GM06990 (cell line): ENCODE measurements at regions not wholly inside any gene's neighbourhood (a gene's known extent, or its start where the extent isn't known, plus 50 kb on each side); places are given as distances from the start of the nearest gene placed in this dataset.

Experiments
- DNase-seq: peaks from one replicate; pipeline ENCODE4 v3.0.0-alpha.2; 2011; ENCODE audit not compliant: insufficient read length; ENCODE audit errors: extremely low read depth
- H3K27me3 ChIP-seq: replicated peaks from 2 replicates; pipeline ENCODE4 v1.6.0; 2011; ENCODE audit warnings: low read length; ENCODE audit not compliant: control insufficient read depth, insufficient read depth
- H3K36me3 ChIP-seq: 2 replicates; pipeline ENCODE4 v1.5.1; 2011; ENCODE audit warnings: low read length; ENCODE audit not compliant: control insufficient read depth, insufficient read depth
- H3K4me3 ChIP-seq: replicated peaks from 2 replicates; pipeline ENCODE4 v1.5.1; 2011; ENCODE audit warnings: low read depth, mild to moderate bottlenecking, control low read depth, low read length
- CTCF ChIP-seq: IDR thresholded peaks from 2 replicates; pipeline ENCODE4 v1.5.1; 2011; ENCODE audit warnings: low read length, control low read depth, mild to moderate bottlenecking, inconsistent platforms; ENCODE audit not compliant: insufficient read depth, poor library complexity, severe bottlenecking

- no peak for TF ChIP-seq CTCF
- no peak for DNase-seq
- Histone ChIP-seq H3K27me3 (no peaks in the 10 kb centered on the region; the same call in 1 of the 2 replicates), H3K36me3 (no peaks in the 10 kb centered on the region), H3K4me3 (no peak overlapping the region)
These were observed 214.2 kb upstream of the MON1B start for GRCh38 chr16:76976756-76977155.

- H3K4me3 ChIP-seq: no peak overlapping the region
- TF ChIP-seq CTCF: no peak
- H3K27me3 ChIP-seq: no peaks in the 10 kb centered on the region
- no peaks in the 10 kb centered on the region for H3K36me3 ChIP-seq
- DNase-seq: no peak
These were observed 206.8 kb upstream of the MON1B start for GRCh38 chr16:76984196-76984595.

- no peak for TF ChIP-seq CTCF
- no peak for DNase-seq
- H3K4me3 ChIP-seq: no peak overlapping the region
- H3K36me3 ChIP-seq: no peaks in the 10 kb centered on the region
- no peaks in the 10 kb centered on the region for H3K27me3 ChIP-seq
These were observed 205.5 kb upstream of the MON1B start for GRCh38 chr16:76985392-76986045.

GRCh38 chr16:76988526-76988925 is 202.5 kb upstream of the MON1B start:
- no peak for DNase-seq
- Histone ChIP-seq H3K27me3 (no peaks in the 10 kb centered on the region; the same call in 1 of the 2 replicates), H3K36me3 (no peaks in the 10 kb centered on the region), H3K4me3 (no peak overlapping the region)
- no peak for TF ChIP-seq CTCF

- no peak overlapping the region for H3K4me3 ChIP-seq
- TF ChIP-seq CTCF: no peak
- DNase-seq: no peak
- no peaks in the 10 kb centered on the region for H3K27me3 ChIP-seq
- H3K36me3 ChIP-seq: no peaks in the 10 kb centered on the region
These were observed 188.3 kb upstream of the MON1B start for GRCh38 chr16:77002644-77003043.

- no peak for TF ChIP-seq CTCF
- Histone ChIP-seq H3K36me3 (no peaks in the 10 kb centered on the region), H3K27me3 (no peaks in the 10 kb centered on the region), H3K4me3 (no peak overlapping the region)
- no peak for DNase-seq
These were observed 181.5 kb upstream of the MON1B start for GRCh38 chr16:77009453-77009852.
